ENCODE measurements at regions not wholly inside any gene's neighbourhood (a gene's known extent, or its start where the extent isn't known, plus 50 kb on each side); places are given as distances from the start of the nearest gene placed in this dataset.

- TF ChIP-seq POLR2A (IDR thresholded peaks at IDR 0.05) (no peak), CTCF (IDR thresholded peaks at IDR 0.05) (no peak)
These were observed 268.6 kb upstream of the KLF14 start for GRCh38 chr7:131002600-131002999.
